ENCODE measurements at regions not wholly inside any gene's neighbourhood (a gene's known extent, or its start where the extent isn't known, plus 50 kb on each side); places are given as distances from the start of the nearest gene placed in this dataset.
"Not testable (repeated sequence)": the region's sequence is repeated elsewhere in the genome, so short reads cannot be mapped to it uniquely, and the experiment has no call there.

- DNase-seq (ENCODE audit: low spot score in 2 of 2): no peak
- WGBS: 73% methylated on average over 5 of the region's 5 CpGs
- Histone ChIP-seq H3K27ac (no peak overlapping the region), H3K4me1 (no peaks in the 10 kb centered on the region), H3K4me3 (no peak overlapping the region), H3K27me3 (no peaks in the 10 kb centered on the region), H3K36me3 (no peaks in the 10 kb centered on the region), H3K9me3 (peaks cover 3% of the 10 kb centered on the region)
- no peak for TF ChIP-seq CTCF (IDR thresholded peaks at IDR 0.05)
- TF ChIP-seq POLR2AphosphoS5 (IDR thresholded peaks at IDR 0.05): no peak
- no peak for TF ChIP-seq POLR2A (IDR thresholded peaks at IDR 0.05)
- no peak for TF ChIP-seq EP300 (IDR thresholded peaks at IDR 0.05)
Measured at GRCh38 chr11:24198481-24198880, 298.4 kb upstream of the LUZP2 start.

GRCh38 chr11:24199461-24199860 lies 297.4 kb upstream of the LUZP2 start:
- 67% methylated on average over 1 of the region's 1 CpG for WGBS
- H3K36me3 ChIP-seq: no peaks in the 10 kb centered on the region
- no peak for TF ChIP-seq CTCF (IDR thresholded peaks at IDR 0.05)
- no peak for TF ChIP-seq POLR2AphosphoS5 (IDR thresholded peaks at IDR 0.05)
- no peak for TF ChIP-seq POLR2A (IDR thresholded peaks at IDR 0.05)
- no peak for TF ChIP-seq EP300 (IDR thresholded peaks at IDR 0.05)
- no peak for DNase-seq (ENCODE audit: low spot score in 2 of 2)
- H3K9me3 ChIP-seq: peaks cover 3% of the 10 kb centered on the region
- H3K4me3 ChIP-seq: no peak overlapping the region
- no peak overlapping the region for H3K27ac ChIP-seq
- H3K27me3 ChIP-seq: no peaks in the 10 kb centered on the region
- no peaks in the 10 kb centered on the region for H3K4me1 ChIP-seq

- 68% methylated on average over 2 of the region's 2 CpGs for WGBS
- H3K36me3 ChIP-seq: no peaks in the 10 kb centered on the region
- no peak overlapping the region for H3K4me3 ChIP-seq
- no peaks in the 10 kb centered on the region for H3K9me3 ChIP-seq
- DNase-seq (ENCODE audit: low spot score in 2 of 2): no peak
- H3K4me1 ChIP-seq: no peaks in the 10 kb centered on the region
- H3K27me3 ChIP-seq: no peaks in the 10 kb centered on the region
- no peak overlapping the region for H3K27ac ChIP-seq
- TF ChIP-seq POLR2AphosphoS5 (IDR thresholded peaks at IDR 0.05) (no peak), POLR2A (IDR thresholded peaks at IDR 0.05) (no peak), CTCF (IDR thresholded peaks at IDR 0.05) (no peak), EP300 (IDR thresholded peaks at IDR 0.05) (no peak)
Measured at GRCh38 chr11:24206030-24206429, 290.8 kb upstream of the LUZP2 start.

- WGBS: 69% methylated on average over 1 of the region's 1 CpG
Measured at GRCh38 chr11:24206511-24206910, 290.3 kb upstream of the LUZP2 start.

GRCh38 chr11:24216488-24216887 lies 280.4 kb upstream of the LUZP2 start:
- Histone ChIP-seq H3K4me3 (no peak overlapping the region), H3K4me1 (no peaks in the 10 kb centered on the region), H3K9me3 (no peaks in the 10 kb centered on the region), H3K36me3 (no peaks in the 10 kb centered on the region), H3K27me3 (no peaks in the 10 kb centered on the region), H3K27ac (no peak overlapping the region)
- TF ChIP-seq CTCF (IDR thresholded peaks at IDR 0.05) (no peak), EP300 (IDR thresholded peaks at IDR 0.05) (no peak), POLR2AphosphoS5 (IDR thresholded peaks at IDR 0.05) (no peak), POLR2A (IDR thresholded peaks at IDR 0.05) (no peak)
- no peak for DNase-seq (ENCODE audit: low spot score in 2 of 2)
- 63% methylated on average over 1 of the region's 1 CpG for WGBS

More at GRCh38 chr11:24206511-24206910, 290.3 kb upstream of the LUZP2 start:
- no peak for DNase-seq (ENCODE audit: low spot score in 2 of 2)
- Histone ChIP-seq H3K9me3 (no peaks in the 10 kb centered on the region), H3K36me3 (no peaks in the 10 kb centered on the region), H3K27ac (no peak overlapping the region), H3K27me3 (no peaks in the 10 kb centered on the region), H3K4me3 (no peak overlapping the region), H3K4me1 (no peaks in the 10 kb centered on the region)
- no peak for TF ChIP-seq EP300 (IDR thresholded peaks at IDR 0.05)
- no peak for TF ChIP-seq POLR2A (IDR thresholded peaks at IDR 0.05)
- TF ChIP-seq POLR2AphosphoS5 (IDR thresholded peaks at IDR 0.05): no peak
- TF ChIP-seq CTCF (IDR thresholded peaks at IDR 0.05): no peak

- H3K27me3 ChIP-seq; H3K36me3 ChIP-seq; H3K27ac ChIP-seq; H3K9me3 ChIP-seq; H3K4me3 ChIP-seq; DNase-seq (ENCODE audit: low spot score in 2 of 2); H3K4me1 ChIP-seq: not testable (repeated sequence)
- WGBS: 86% methylated on average over 7 of the region's 11 CpGs
Measured at GRCh38 chr11:24217319-24217718, 279.5 kb upstream of the LUZP2 start.

All from suprapubic skin (tissue), 4 donors.